GM23248 (cell line): ENCODE measurements at regions not wholly inside any gene's neighbourhood (a gene's known extent, or its start where the extent isn't known, plus 50 kb on each side); places are given as distances from the start of the nearest gene placed in this dataset.

Source experiments
- DNase-seq: peaks from one replicate; pipeline ENCODE4 v3.0.0-alpha.2; 2015
- H2AFZ ChIP-seq: fragments of 200-600 bp; sonication (generic); 2 replicates; pipeline ENCODE4 v1.6.1; 2016; ENCODE audit warnings: antibody characterized with exemption
- H3F3A ChIP-seq: fragments of 200-600 bp; sonication (generic); 2 replicates; pipeline ENCODE4 v1.6.1; 2016; ENCODE audit warnings: mild to moderate bottlenecking, antibody characterized with exemption, mixed run types; ENCODE audit not compliant: insufficient read depth
- H3K27ac ChIP-seq: fragments of 200-600 bp; sonication (generic); 2 replicates; pipeline ENCODE4 v1.5.1; 2016; ENCODE audit warnings: mild to moderate bottlenecking
- H3K27me3 ChIP-seq: fragments of 200-600 bp; sonication (generic); replicated peaks from 2 replicates; pipeline ENCODE4 v1.6.1; 2016; ENCODE audit warnings: mild to moderate bottlenecking; ENCODE audit not compliant: insufficient read depth
- H3K36me3 ChIP-seq: fragments of 200-600 bp; sonication (generic); 2 replicates; pipeline ENCODE4 v1.6.1; 2016; ENCODE audit warnings: low read depth, mild to moderate bottlenecking
- H3K4me1 ChIP-seq: fragments of 200-600 bp; sonication (generic); 2 replicates; pipeline ENCODE4 v1.6.1; 2016; ENCODE audit warnings: mild to moderate bottlenecking; ENCODE audit not compliant: insufficient read depth
- H3K4me2 ChIP-seq: fragments of 200-600 bp; sonication (generic); one replicate; pipeline ENCODE4 v1.6.1; 2016; ENCODE audit warnings: mild to moderate bottlenecking; ENCODE audit not compliant: unreplicated experiment
- H3K4me3 ChIP-seq: fragments of 200-600 bp; sonication (generic); 2 replicates; pipeline ENCODE4 v1.5.1; 2016; ENCODE audit warnings: mild to moderate bottlenecking
- H3K79me2 ChIP-seq: fragments of 200-600 bp; sonication (generic); 2 replicates; pipeline ENCODE4 v1.6.1; 2016; ENCODE audit warnings: mild to moderate bottlenecking; ENCODE audit not compliant: insufficient read depth
- H3K9ac ChIP-seq: fragments of 200-600 bp; sonication (generic); 2 replicates; pipeline ENCODE4 v1.6.1; 2016; ENCODE audit warnings: mild to moderate bottlenecking
- H3K9me2 ChIP-seq: fragments of 200-600 bp; sonication (generic); 2 replicates; pipeline ENCODE4 v1.6.1; 2016; ENCODE audit warnings: mixed run types, mild to moderate bottlenecking, moderate library complexity; ENCODE audit not compliant: insufficient read depth
- H3K9me3 ChIP-seq: fragments of 200-600 bp; sonication (generic); one replicate; pipeline ENCODE4 v1.6.1; 2017; ENCODE audit warnings: low read depth
- H4K20me1 ChIP-seq: fragments of 200-600 bp; sonication (generic); 2 replicates; pipeline ENCODE4 v1.6.0; 2016; ENCODE audit not compliant: insufficient read depth
- EZH2 ChIP-seq: fragments of 200-600 bp; sonication (generic); IDR thresholded peaks from 2 replicates; pipeline ENCODE4 v1.6.1; 2018; ENCODE audit warnings: antibody characterized with exemption, mild to moderate bottlenecking; ENCODE audit not compliant: insufficient read depth, poor library complexity, severe bottlenecking
- EZH2phosphoT487 ChIP-seq: fragments of 200-600 bp; sonication (generic); IDR thresholded peaks from 2 replicates; pipeline ENCODE4 v1.6.1; 2018; ENCODE audit warnings: antibody characterized with exemption, moderate library complexity, mild to moderate bottlenecking, low read depth; ENCODE audit not compliant: insufficient read depth
- WGBS, 2 experiments: methylation state at CpG; one replicate each; pipeline ENCODE4 v1.1.6; 2015 to 2017; ENCODE audit warnings: low lambda C conversion rate in 2 of 2, low coverage in 1 of 2; ENCODE audit errors: missing lambda C conversion rate in 2 of 2; 5-methylcytosine and 5-hydroxymethylcytosine counted together
- in situ Hi-C: fragments of 300-500 bp; cut with MboI; formaldehyde crosslinking; loops from 2 replicates; pipeline ENCODE4 v1.15.0; 2020

- Histone ChIP-seq H3K9ac (no peak overlapping the region), H3K9me3 (no peaks in the 10 kb centered on the region), H3K4me2 (no peak overlapping the region), H3K4me3 (no peak overlapping the region), H3K36me3 (no peaks in the 10 kb centered on the region), H3K79me2 (no peaks in the 10 kb centered on the region), H3K27me3 (no peaks in the 10 kb centered on the region), H3F3A (no peaks in the 10 kb centered on the region), H2AFZ (no peak overlapping the region), H4K20me1 (no peaks in the 10 kb centered on the region), H3K27ac (no peak overlapping the region), H3K4me1 (no peaks in the 10 kb centered on the region), H3K9me2 (no peaks in the 10 kb centered on the region)
- whole genome bisulfite sequencing, 2 experiments, result 17 to 27% methylated on average over 2 of the region's 2 CpGs
- DNase-seq, result no peak
- no peak for TF ChIP-seq EZH2
- TF ChIP-seq EZH2phosphoT487, result no peak
- in situ Hi-C loops, result no loop called here
Measured at GRCh38 chr11:80168796-80169195, 728.0 kb upstream of the TENM4 start.

- WGBS, 2 experiments, result 0% methylated on average over 3 of the region's 3 CpGs
- no peak overlapping the region for H3K4me2 ChIP-seq
- no peaks in the 10 kb centered on the region for H4K20me1 ChIP-seq
- no peaks in the 10 kb centered on the region for H3K9me2 ChIP-seq
- no peaks in the 10 kb centered on the region for H3F3A ChIP-seq
- no peaks in the 10 kb centered on the region for H3K4me1 ChIP-seq
- H2AFZ ChIP-seq, result no peak overlapping the region
- no peaks in the 10 kb centered on the region for H3K79me2 ChIP-seq
- TF ChIP-seq EZH2phosphoT487 (no peak), EZH2 (no peak)
- H3K27ac ChIP-seq, result no peak overlapping the region
- DNase-seq, result peak; percentile 0
- no peaks in the 10 kb centered on the region for H3K9me3 ChIP-seq
- no peak overlapping the region for H3K4me3 ChIP-seq
- H3K9ac ChIP-seq, result no peak overlapping the region
- in situ Hi-C loops, result no loop called here
- H3K36me3 ChIP-seq, result no peaks in the 10 kb centered on the region
- no peaks in the 10 kb centered on the region for H3K27me3 ChIP-seq
Measured at GRCh38 chr11:80167766-80168165, 726.9 kb upstream of the TENM4 start.

GRCh38 chr11:80165744-80166143, 724.9 kb upstream of the TENM4 start:
- no peaks in the 10 kb centered on the region for H3F3A ChIP-seq
- 0% methylated on average over 1 of the region's 1 CpG for WGBS, 2 experiments
- no peak overlapping the region for H3K4me2 ChIP-seq
- H4K20me1 ChIP-seq, result no peaks in the 10 kb centered on the region
- in situ Hi-C loops, result no loop called here
- TF ChIP-seq EZH2phosphoT487 (no peak), EZH2 (no peak)
- no peak overlapping the region for H2AFZ ChIP-seq
- no peaks in the 10 kb centered on the region for H3K9me2 ChIP-seq
- no peaks in the 10 kb centered on the region for H3K9me3 ChIP-seq
- H3K36me3 ChIP-seq, result no peaks in the 10 kb centered on the region
- H3K4me3 ChIP-seq, result no peak overlapping the region
- H3K9ac ChIP-seq, result no peak overlapping the region
- DNase-seq, result peak; percentile 5
- no peaks in the 10 kb centered on the region for H3K27me3 ChIP-seq
- H3K27ac ChIP-seq, result no peak overlapping the region
- no peaks in the 10 kb centered on the region for H3K79me2 ChIP-seq
- no peaks in the 10 kb centered on the region for H3K4me1 ChIP-seq

GRCh38 chr11:80163441-80163840, 722.6 kb upstream of the TENM4 start:
- TF ChIP-seq EZH2phosphoT487, result no peak
- Histone ChIP-seq H3F3A (no peaks in the 10 kb centered on the region), H4K20me1 (no peaks in the 10 kb centered on the region), H3K36me3 (no peaks in the 10 kb centered on the region), H3K9ac (no peak overlapping the region), H2AFZ (no peak overlapping the region), H3K79me2 (no peaks in the 10 kb centered on the region), H3K27ac (no peak overlapping the region), H3K27me3 (no peaks in the 10 kb centered on the region), H3K9me2 (no peaks in the 10 kb centered on the region), H3K9me3 (no peaks in the 10 kb centered on the region), H3K4me2 (no peak overlapping the region), H3K4me3 (no peak overlapping the region), H3K4me1 (no peaks in the 10 kb centered on the region)
- 38 to 56% methylated on average over 1 of the region's 1 CpG for WGBS, 2 experiments
- in situ Hi-C loops, result no loop called here
- DNase-seq, result no peak

- Histone ChIP-seq H3F3A (no peaks in the 10 kb centered on the region), H3K79me2 (no peaks in the 10 kb centered on the region), H3K9me2 (no peaks in the 10 kb centered on the region), H3K27ac (no peak overlapping the region), H2AFZ (no peak overlapping the region), H3K4me1 (no peaks in the 10 kb centered on the region), H3K4me3 (no peak overlapping the region), H3K27me3 (no peaks in the 10 kb centered on the region), H4K20me1 (no peaks in the 10 kb centered on the region), H3K9me3 (no peaks in the 10 kb centered on the region), H3K4me2 (no peak overlapping the region), H3K36me3 (no peaks in the 10 kb centered on the region), H3K9ac (no peak overlapping the region)
- WGBS, 2 experiments, result 6 to 10% methylated on average over 3 of the region's 3 CpGs
- in situ Hi-C loops, result no loop called here
- peak; percentile 15 for DNase-seq
- TF ChIP-seq EZH2, result no peak
- no peak for TF ChIP-seq EZH2phosphoT487
Measured at GRCh38 chr11:80163011-80163410, 722.2 kb upstream of the TENM4 start.
